Activated CD4-positive, CD25-positive, alpha-beta regulatory T cell (primary cell): ENCODE measurements at regions not wholly inside any gene's neighbourhood (a gene's known extent, or its start where the extent isn't known, plus 50 kb on each side); places are given as distances from the start of the nearest gene placed in this dataset.
A peak's percentile ranks its signal among the peaks of the same experiment; 100 is the strongest.

Experiments used
- DNase-seq, 4 experiments: peaks; one replicate each; lab custom pipeline; 2025; lab: John Stamatoyannopoulos, UW

- no peak for DNase-seq
These were observed 101.1 kb downstream of the UBIAD1 start for GRCh38 chr1:11373895-11374747.

- no peak for DNase-seq
These were observed 101.7 kb downstream of the UBIAD1 start for GRCh38 chr1:11374748-11375110.

GRCh38 chr1:11377001-11377583 lies 101.9 kb upstream of the DISP3 start:
- no peak for DNase-seq

GRCh38 chr1:11377954-11378353 lies 101.0 kb upstream of the DISP3 start:
- DNase-seq: no peak

- no peak for DNase-seq
These were observed 99.1 kb upstream of the DISP3 start for GRCh38 chr1:11379851-11380250.

- DNase-seq: no peak
These were observed 98.5 kb upstream of the DISP3 start for GRCh38 chr1:11380500-11380899.

GRCh38 chr1:11383553-11384169 lies 95.3 kb upstream of the DISP3 start:
- no peak for DNase-seq

- no peak for DNase-seq
These were observed 94.8 kb upstream of the DISP3 start for GRCh38 chr1:11384170-11384554.

- no peak for DNase-seq
These were observed 91.1 kb upstream of the DISP3 start for GRCh38 chr1:11387829-11388228.

- DNase-seq: no peak
These were observed 90.3 kb upstream of the DISP3 start for GRCh38 chr1:11388617-11389016.

- no peak for DNase-seq
These were observed 87.6 kb upstream of the DISP3 start for GRCh38 chr1:11391327-11391726.

- DNase-seq: no peak
These were observed 87.1 kb upstream of the DISP3 start for GRCh38 chr1:11391886-11392285.

GRCh38 chr1:11394592-11395245 lies 84.2 kb upstream of the DISP3 start:
- DNase-seq: no peak

- no peak for DNase-seq
These were observed 83.3 kb upstream of the DISP3 start for GRCh38 chr1:11395616-11396015.

GRCh38 chr1:11397151-11397901 lies 81.6 kb upstream of the DISP3 start:
- DNase-seq: no peak

- no peak for DNase-seq
These were observed 79.7 kb upstream of the DISP3 start for GRCh38 chr1:11399250-11399649.

- no peak for DNase-seq
These were observed 78.8 kb upstream of the DISP3 start for GRCh38 chr1:11400155-11400554.

- no peak for DNase-seq
These were observed 78.4 kb upstream of the DISP3 start for GRCh38 chr1:11400567-11400966.

GRCh38 chr1:11406845-11407244 lies 72.1 kb upstream of the DISP3 start:
- no peak for DNase-seq

- peak in 1 of 4 experiments; percentile 8 for DNase-seq
These were observed 71.5 kb upstream of the DISP3 start for GRCh38 chr1:11407301-11407994.

- no peak for DNase-seq
These were observed 66.8 kb upstream of the DISP3 start for GRCh38 chr1:11412141-11412540.
